ENCODE measurements at regions not wholly inside any gene's neighbourhood (a gene's known extent, or its start where the extent isn't known, plus 50 kb on each side); places are given as distances from the start of the nearest gene placed in this dataset.

DNA sequence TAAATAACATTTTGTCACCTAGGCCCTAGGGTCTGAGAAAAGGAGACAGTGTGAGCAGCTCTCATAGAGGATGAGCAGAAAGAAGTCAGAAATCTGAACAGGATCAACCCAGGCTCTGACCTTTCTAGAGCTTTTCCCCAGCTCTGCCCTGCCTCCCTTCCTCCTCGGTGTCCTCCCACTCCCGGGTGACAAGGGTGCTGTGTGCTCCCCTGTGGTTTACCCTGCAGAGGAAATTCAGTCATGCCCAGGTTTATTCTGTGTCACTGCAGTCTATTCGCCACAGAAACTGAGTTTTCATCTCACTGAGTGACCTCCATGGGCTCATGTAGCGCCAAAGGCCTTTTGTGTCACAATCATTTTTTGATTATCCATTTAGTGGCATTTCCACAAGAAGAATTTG lies 76.6 kb downstream of the IL12A start:
- Mint-ChIP-seq H3K4me3 (no peak overlapping the region), H3K4me1 (ENCODE audit: unreplicated experiment) (no peaks in the 10 kb centered on the region), H3K27me3 (peaks cover 3% of the 10 kb centered on the region), H3K36me3 (no peaks in the 10 kb centered on the region), H3K27ac (no peak overlapping the region), H3K9me3 (no peaks in the 10 kb centered on the region)
- TF ChIP-seq, protein P1, sequence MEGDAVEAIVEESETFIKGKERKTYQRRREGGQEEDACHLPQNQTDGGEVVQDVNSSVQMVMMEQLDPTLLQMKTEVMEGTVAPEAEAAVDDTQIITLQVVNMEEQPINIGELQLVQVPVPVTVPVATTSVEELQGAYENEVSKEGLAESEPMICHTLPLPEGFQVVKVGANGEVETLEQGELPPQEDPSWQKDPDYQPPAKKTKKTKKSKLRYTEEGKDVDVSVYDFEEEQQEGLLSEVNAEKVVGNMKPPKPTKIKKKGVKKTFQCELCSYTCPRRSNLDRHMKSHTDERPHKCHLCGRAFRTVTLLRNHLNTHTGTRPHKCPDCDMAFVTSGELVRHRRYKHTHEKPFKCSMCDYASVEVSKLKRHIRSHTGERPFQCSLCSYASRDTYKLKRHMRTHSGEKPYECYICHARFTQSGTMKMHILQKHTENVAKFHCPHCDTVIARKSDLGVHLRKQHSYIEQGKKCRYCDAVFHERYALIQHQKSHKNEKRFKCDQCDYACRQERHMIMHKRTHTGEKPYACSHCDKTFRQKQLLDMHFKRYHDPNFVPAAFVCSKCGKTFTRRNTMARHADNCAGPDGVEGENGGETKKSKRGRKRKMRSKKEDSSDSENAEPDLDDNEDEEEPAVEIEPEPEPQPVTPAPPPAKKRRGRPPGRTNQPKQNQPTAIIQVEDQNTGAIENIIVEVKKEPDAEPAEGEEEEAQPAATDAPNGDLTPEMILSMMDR (conservative IDR thresholded peaks at IDR 0.05): no peak
- no peak for DNase-seq (ENCODE audit: extremely low spot score, unreplicated experiment)

DNA sequence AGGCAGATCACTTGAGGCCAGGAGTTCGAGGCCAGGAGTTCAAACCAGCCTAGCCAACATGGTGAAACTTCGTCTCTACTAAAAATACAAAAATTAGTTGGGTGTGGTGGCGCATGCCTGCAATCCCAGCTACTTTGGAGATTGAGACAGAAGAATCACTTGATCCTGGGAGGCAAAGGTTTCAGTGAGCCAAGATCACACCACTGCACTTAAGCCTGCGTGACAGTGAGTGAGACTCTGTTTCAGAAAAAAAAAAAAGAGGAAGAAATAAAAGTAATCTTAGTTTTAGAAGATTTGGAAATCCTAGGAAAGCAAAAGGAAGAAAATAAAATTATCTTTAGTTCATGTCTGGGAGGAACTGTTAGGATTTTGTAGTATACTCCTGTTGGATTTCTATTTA lies 77.2 kb downstream of the IL12A start:
- TF ChIP-seq, protein P1 (conservative IDR thresholded peaks at IDR 0.05): no peak
- H3K4me1 Mint-ChIP-seq (ENCODE audit: unreplicated experiment): no peaks in the 10 kb centered on the region
- no peaks in the 10 kb centered on the region for H3K36me3 Mint-ChIP-seq
- H3K27ac Mint-ChIP-seq: no peak overlapping the region
- H3K9me3 Mint-ChIP-seq: no peaks in the 10 kb centered on the region
- DNase-seq (ENCODE audit: extremely low spot score, unreplicated experiment): no peak
- H3K4me3 Mint-ChIP-seq: no peak overlapping the region
- H3K27me3 Mint-ChIP-seq: peaks cover 5% of the 10 kb centered on the region

DNA sequence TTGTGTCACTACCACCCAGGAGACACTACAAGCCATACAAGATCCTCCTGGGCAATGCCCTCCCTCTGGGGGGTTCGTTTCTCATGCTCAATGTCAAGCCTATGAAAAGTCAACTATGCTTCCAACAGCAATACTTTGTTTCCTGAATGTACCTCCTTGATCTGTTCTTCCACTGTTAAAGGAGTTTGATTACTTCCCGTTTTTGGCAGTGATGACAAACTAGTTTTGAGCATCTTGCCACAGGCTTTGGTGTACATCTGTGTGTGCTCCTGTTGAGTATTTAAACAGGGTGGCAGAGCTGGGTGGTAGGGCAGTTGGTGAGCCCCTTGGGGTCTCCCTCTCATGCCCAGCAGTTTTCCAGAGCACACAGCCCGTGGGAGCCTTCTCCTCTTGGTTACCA lies 81.4 kb downstream of the IL12A start:
- H3K27ac Mint-ChIP-seq: no peak overlapping the region
- TF ChIP-seq, protein P1 (conservative IDR thresholded peaks at IDR 0.05): no peak
- H3K27me3 Mint-ChIP-seq: peaks cover 5% of the 10 kb centered on the region
- DNase-seq (ENCODE audit: extremely low spot score, unreplicated experiment): no peak
- no peak overlapping the region for H3K4me3 Mint-ChIP-seq
- H3K4me1 Mint-ChIP-seq (ENCODE audit: unreplicated experiment): no peaks in the 10 kb centered on the region
- H3K36me3 Mint-ChIP-seq: no peaks in the 10 kb centered on the region
- H3K9me3 Mint-ChIP-seq: no peaks in the 10 kb centered on the region

DNA sequence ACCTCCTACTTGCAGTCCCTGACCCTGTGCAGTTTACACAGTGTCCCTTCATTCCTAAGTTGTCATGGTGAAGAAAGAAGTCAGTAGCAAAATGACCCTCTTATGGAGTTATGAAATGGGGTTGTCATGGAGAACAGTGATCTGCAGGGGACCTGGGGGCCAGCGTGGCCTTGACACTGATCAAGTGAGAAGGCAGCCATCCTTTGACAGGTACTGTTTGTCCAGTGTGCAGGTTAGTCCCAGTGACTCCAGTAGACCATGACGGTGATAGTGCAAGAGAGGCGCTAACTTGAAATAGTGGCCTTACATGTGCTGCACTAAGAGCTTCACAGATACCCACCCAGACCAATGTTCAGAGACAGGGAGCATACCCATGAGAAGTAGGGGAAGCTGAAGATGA lies 87.9 kb downstream of the IL12A start:
- no peak for DNase-seq (ENCODE audit: extremely low spot score, unreplicated experiment)
- no peaks in the 10 kb centered on the region for H3K4me1 Mint-ChIP-seq (ENCODE audit: unreplicated experiment)

DNA sequence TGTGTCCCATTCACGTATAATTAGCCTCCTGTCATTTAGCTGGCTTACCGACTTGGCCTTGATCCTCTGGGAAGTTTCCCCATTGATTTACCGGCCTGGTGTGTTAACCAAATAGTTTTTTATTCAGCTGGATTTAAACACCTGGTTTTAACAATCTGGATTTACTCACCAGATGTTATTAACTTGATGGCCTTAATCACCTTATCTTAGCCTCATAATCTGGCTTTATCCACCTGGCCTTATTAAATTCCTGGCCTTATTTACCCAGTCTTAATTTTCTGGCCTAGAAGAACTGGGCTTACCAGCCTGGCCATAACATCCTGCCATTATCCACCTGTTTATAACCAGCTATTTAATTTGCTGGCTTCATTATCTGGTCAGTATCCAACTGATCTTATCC lies 89.9 kb downstream of the IL12A start:
- Mint-ChIP-seq H3K27ac (no peak overlapping the region), H3K4me3 (no peak overlapping the region)
- TF ChIP-seq, protein P1 (conservative IDR thresholded peaks at IDR 0.05): no peak

More for the DNA sequence above, 87.9 kb downstream of the IL12A start:
- no peaks in the 10 kb centered on the region for H3K9me3 Mint-ChIP-seq
- TF ChIP-seq, protein P1 (conservative IDR thresholded peaks at IDR 0.05): no peak
- no peaks in the 10 kb centered on the region for H3K27me3 Mint-ChIP-seq
- no peak overlapping the region for H3K27ac Mint-ChIP-seq
- H3K36me3 Mint-ChIP-seq: no peaks in the 10 kb centered on the region
- H3K4me3 Mint-ChIP-seq: no peak overlapping the region

DNA sequence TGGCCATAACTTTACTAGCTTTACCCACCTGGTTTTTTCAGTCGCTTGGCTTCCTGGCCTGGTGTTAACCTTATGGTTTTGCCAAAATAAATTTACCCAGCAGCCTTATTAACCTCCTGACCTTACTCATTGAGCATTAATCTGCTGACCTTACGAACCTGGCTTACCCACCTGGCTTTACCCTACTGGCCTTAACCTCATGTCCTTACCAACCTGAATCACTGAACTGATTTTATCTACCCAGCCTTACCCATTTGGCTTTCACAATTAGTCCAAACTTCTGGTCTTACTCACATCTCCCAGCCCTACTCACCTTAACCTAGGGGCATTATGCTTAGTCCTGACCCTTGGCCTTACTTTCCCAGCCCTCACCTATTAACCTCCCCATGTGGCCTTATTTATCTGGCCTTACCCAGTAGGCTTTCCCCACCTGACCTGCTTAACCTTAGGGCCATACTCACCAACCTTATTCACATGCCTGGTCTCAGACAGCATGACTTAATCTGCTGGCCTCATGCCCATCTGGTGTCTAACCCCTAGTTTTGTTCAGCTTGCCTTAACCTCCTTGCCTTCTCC lies 93.4 kb downstream of the IL12A start:
- Mint-ChIP-seq H3K9me3 (peaks cover 12% of the 10 kb centered on the region), H3K27me3 (no peaks in the 10 kb centered on the region), H3K4me3 (no peak overlapping the region), H3K36me3 (no peaks in the 10 kb centered on the region), H3K27ac (no peak overlapping the region), H3K4me1 (ENCODE audit: unreplicated experiment) (no peaks in the 10 kb centered on the region)
- no peak for DNase-seq (ENCODE audit: extremely low spot score, unreplicated experiment)
- TF ChIP-seq, protein P1 (conservative IDR thresholded peaks at IDR 0.05): no peak

More for the DNA sequence above, 89.9 kb downstream of the IL12A start:
- DNase-seq (ENCODE audit: extremely low spot score, unreplicated experiment): no peak
- Mint-ChIP-seq H3K9me3 (no peaks in the 10 kb centered on the region), H3K27me3 (no peaks in the 10 kb centered on the region), H3K4me1 (ENCODE audit: unreplicated experiment) (no peaks in the 10 kb centered on the region), H3K36me3 (no peaks in the 10 kb centered on the region)
